ENCODE measurements at regions not wholly inside any gene's neighbourhood (a gene's known extent, or its start where the extent isn't known, plus 50 kb on each side); places are given as distances from the start of the nearest gene placed in this dataset.
"Not testable (repeated sequence)": the region's sequence is repeated elsewhere in the genome, so short reads cannot be mapped to it uniquely, and the experiment has no call there.

DNA sequence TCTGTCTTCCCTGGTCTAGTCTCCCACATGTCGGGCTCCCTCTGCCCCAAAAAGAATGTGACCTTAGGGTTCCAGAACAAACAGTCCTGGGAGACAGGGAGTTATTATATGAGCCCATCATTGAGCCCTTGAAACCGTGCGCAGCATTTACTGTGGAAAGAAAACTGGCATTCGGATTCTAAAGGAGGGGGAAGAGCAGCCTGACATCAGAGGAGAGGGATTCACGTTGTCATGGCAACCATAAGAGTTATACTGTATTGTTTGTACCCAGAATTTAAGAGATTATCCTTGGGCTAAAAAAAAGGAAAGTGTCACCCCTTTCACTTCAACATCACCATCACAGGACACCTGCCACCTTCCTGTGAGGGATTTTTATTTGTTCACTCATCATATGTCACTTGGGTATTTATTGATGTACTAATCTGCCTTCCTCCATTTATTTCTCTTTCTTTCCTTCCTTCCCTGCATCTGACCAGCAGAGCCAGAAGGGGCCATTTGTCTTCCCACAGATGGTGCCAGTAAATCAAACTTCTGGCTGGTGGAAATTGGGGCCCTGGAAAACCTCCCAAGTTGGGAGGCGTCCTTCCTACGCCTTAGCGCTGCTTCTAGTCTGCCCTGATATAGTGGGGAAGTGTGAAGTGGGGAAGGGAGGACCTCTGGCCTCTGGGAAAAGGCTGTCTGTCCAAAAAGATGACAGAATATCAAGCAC is 64.9 kb upstream of the FRMPD3 start:
- H3K27ac ChIP-seq, result no peak overlapping the region
- no peaks in the 10 kb centered on the region for H3K9me3 ChIP-seq
- no peak overlapping the region for H3K4me3 ChIP-seq
- peaks cover 0 to 69% (median 0%) of the 10 kb centered on the region in 7 donors for H3K27me3 ChIP-seq
- H3K4me1 ChIP-seq, result no peaks in the 10 kb centered on the region
- H3K36me3 ChIP-seq, result no peaks in the 10 kb centered on the region
- WGBS, 2 donors, result 62 to 72% methylated on average over 8 of the region's 8 CpGs
- DNase-seq, result no peak
- intact Hi-C loops (cut with DNase I), result no loop called here
- TF ChIP-seq CTCF (IDR thresholded peaks at IDR 0.05), result no peak
- no peak for ATAC-seq

GRCh38 chrX:107389726-107390125 is 59.7 kb upstream of the FRMPD3 start:
- no peak for ATAC-seq
- Histone ChIP-seq H3K36me3 (no peaks in the 10 kb centered on the region), H3K4me3 (no peak overlapping the region), H3K9me3 (peaks cover 0 to 8% (median 0%) of the 10 kb centered on the region in 11 donors), H3K27ac (no peak overlapping the region), H3K27me3 (peaks cover 0 to 50% (median 0%) of the 10 kb centered on the region in 7 donors), H3K4me1 (no peaks in the 10 kb centered on the region)
- no peak for DNase-seq
- 84 to 90% methylated on average over 2 of the region's 2 CpGs for WGBS, 2 donors
- TF ChIP-seq CTCF (IDR thresholded peaks at IDR 0.05), result no peak
- intact Hi-C loops (cut with DNase I), result no loop called here

GRCh38 chrX:107393656-107394055 is 55.8 kb upstream of the FRMPD3 start:
- H3K27ac ChIP-seq; H3K4me1 ChIP-seq; intact Hi-C loops (cut with DNase I); ATAC-seq; DNase-seq; H3K4me3 ChIP-seq; H3K9me3 ChIP-seq; H3K36me3 ChIP-seq: not testable (repeated sequence)
- 95 to 100% methylated on average over 1 of the region's 1 CpG for WGBS, 2 donors
- peaks cover 0 to 37% (median 0%) of the 10 kb centered on the region in 7 donors for H3K27me3 ChIP-seq

- Histone ChIP-seq H3K4me1 (no peaks in the 10 kb centered on the region), H3K4me3 (no peak overlapping the region), H3K27me3 (peaks cover 0 to 48% (median 0%) of the 10 kb centered on the region in 7 donors), H3K9me3 (peaks cover 0 to 8% (median 0%) of the 10 kb centered on the region in 11 donors), H3K27ac (no peak overlapping the region), H3K36me3 (no peaks in the 10 kb centered on the region)
- no peak for TF ChIP-seq CTCF (IDR thresholded peaks at IDR 0.05)
- intact Hi-C loops (cut with DNase I), result no loop called here
- WGBS, 2 donors, result 39 to 44% methylated on average over 1 of the region's 1 CpG
- no peak for ATAC-seq
- DNase-seq, result no peak
Measured at GRCh38 chrX:107396235-107396634, 53.2 kb upstream of the FRMPD3 start.

GRCh38 chrX:107396783-107397182 is 52.7 kb upstream of the FRMPD3 start:
- no peak for TF ChIP-seq CTCF (IDR thresholded peaks at IDR 0.05)
- Histone ChIP-seq H3K9me3 (peaks cover 0 to 8% (median 0%) of the 10 kb centered on the region in 11 donors), H3K36me3 (no peaks in the 10 kb centered on the region), H3K4me3 (no peak overlapping the region), H3K27me3 (peaks cover 0 to 45% (median 0%) of the 10 kb centered on the region in 7 donors), H3K27ac (no peak overlapping the region), H3K4me1 (no peaks in the 10 kb centered on the region)
- ATAC-seq (no peak), DNase-seq (no peak)
- intact Hi-C loops (cut with DNase I), result no loop called here
- 47 to 53% methylated on average over 6 of the region's 6 CpGs for WGBS, 2 donors

Data from heart right ventricle (tissue), 16 donors.